HepG2 (cell line): ENCODE measurements at regions not wholly inside any gene's neighbourhood (a gene's known extent, or its start where the extent isn't known, plus 50 kb on each side); places are given as distances from the start of the nearest gene placed in this dataset.

ENCODE experiments used
- ATAC-seq: fragments of 200-7000 bp; cut with Tn5 transposase; 3 replicates; pipeline ENCODE4 v1.9.1; 2020; ENCODE audit warnings: mild to moderate bottlenecking, moderate library complexity
- BruUV-seq: library from RNA; stranded (reverse); fragments of 400-500 nt; replicated peaks from 2 replicates; lab custom pipeline; 2021; lab: Mats Ljungman, UMichigan
- CTCF ChIA-PET: fragments of 300-600 bp; formaldehyde crosslinking; extraction: SDS; loops from one replicate; lab custom pipeline; 2021; ENCODE audit warnings: low total read pairs, inconsistent platforms, low intra/inter-chr PET ratio; lab: Yijun Ruan, JAX
- POLR2A ChIA-PET: fragments of 350-600 bp; sonication (Branson Sonifier 250); formaldehyde crosslinking; loops from one replicate; lab custom pipeline; 2020; ENCODE audit warnings: antibody characterized with exemption, inconsistent platforms; lab: Yijun Ruan, JAX
- DNase-seq: peaks from one replicate; pipeline ENCODE4 v3.0.0-alpha.2; 2015; ENCODE audit warnings: low spot score
- FAIRE-seq: peaks from 3 replicates; lab custom pipeline; 2011; peaks lifted over from hg19 to GRCh38; lab: Jason Lieb, UNC
- H2AFZ ChIP-seq: one replicate; pipeline ENCODE4 v1.6.1; 2011; ENCODE audit warnings: low read length, inconsistent platforms
- H3K27ac ChIP-seq: fragments of 300-600 bp; 3 replicates; pipeline ENCODE4 v1.8.0; 2011; ENCODE audit warnings: mixed run types, mild to moderate bottlenecking, mixed read lengths, low read length, inconsistent platforms; ENCODE audit not compliant: insufficient read depth; ENCODE audit errors: extremely low read length
- H3K27me3 ChIP-seq, 2 experiments: fragments of 200-600 bp in 1 of 2; 2 replicates in 1 of 2; 3 replicates in 1 of 2; pipeline versions ENCODE4 v1.6.0 to v1.8.0; 2011; ENCODE audit warnings: low read length in 2 of 2, mild to moderate bottlenecking in 2 of 2, moderate library complexity in 2 of 2, inconsistent platforms in 1 of 2; ENCODE audit not compliant: insufficient read depth in 2 of 2, control insufficient read depth in 1 of 2
- H3K36me3 ChIP-seq, 2 experiments: fragments of 200-600 bp in 1 of 2; replicated peaks in 1 of 2; 2 replicates in 1 of 2; 3 replicates in 1 of 2; pipeline versions ENCODE4 v1.5.1 to v1.8.0; 2011; ENCODE audit warnings: low read length in 2 of 2, inconsistent platforms in 1 of 2; ENCODE audit not compliant: insufficient read depth in 2 of 2, control insufficient read depth in 1 of 2
- H3K4me1 ChIP-seq: 2 replicates; pipeline ENCODE4 v1.5.1; 2012; ENCODE audit warnings: low read length, inconsistent platforms; ENCODE audit not compliant: insufficient read depth
- H3K4me2 ChIP-seq: 2 replicates; pipeline ENCODE4 v1.6.0; 2011; ENCODE audit warnings: low read depth, low read length, inconsistent platforms
- H3K4me3 ChIP-seq, 3 experiments: fragments of 200-600 bp in 1 of 3; sonication (generic), shearing (Covaris generic) in 1 of 3; replicated peaks in 1 of 3; 2 replicates each; pipeline ENCODE4 v1.5.1; 2011 to 2016; ENCODE audit warnings: low read length in 3 of 3, inconsistent platforms in 2 of 3, low read depth in 2 of 3, mild to moderate bottlenecking in 2 of 3, control low read depth in 1 of 3, mixed read lengths in 1 of 3; ENCODE audit not compliant: insufficient read depth in 1 of 3
- H3K79me2 ChIP-seq: one replicate; pipeline ENCODE4 v1.6.1; 2011; ENCODE audit warnings: low read length, inconsistent platforms; ENCODE audit not compliant: insufficient read depth
- H3K9ac ChIP-seq: 2 replicates; pipeline ENCODE4 v1.6.0; 2011; ENCODE audit warnings: mild to moderate bottlenecking, low read depth, low read length, inconsistent platforms; ENCODE audit not compliant: insufficient read depth
- H3K9me3 ChIP-seq: 2 replicates; pipeline ENCODE4 v1.5.1; 2012; ENCODE audit warnings: mild to moderate bottlenecking, low read length
- H4K20me1 ChIP-seq: 2 replicates; pipeline ENCODE4 v1.6.0; 2011; ENCODE audit warnings: inconsistent platforms, mild to moderate bottlenecking, low read length, moderate library complexity; ENCODE audit not compliant: insufficient read depth
- AKAP8 ChIP-seq: sonication (generic); formaldehyde crosslinking; IDR thresholded peaks from 2 replicates; pipeline ENCODE4 v1.5.1; 2020; ENCODE audit warnings: mild to moderate bottlenecking, missing genetic modification reagents
- CC2D1A ChIP-seq: sonication (generic); formaldehyde crosslinking; IDR thresholded peaks from 2 replicates; pipeline ENCODE4 v1.8.1; 2023; ENCODE audit warnings: mild to moderate bottlenecking, missing genetic modification reagents
- CTCF ChIP-seq: sonication (generic); formaldehyde crosslinking; IDR thresholded peaks from 2 replicates; pipeline ENCODE4 v1.5.0; 2020; ENCODE audit warnings: mild to moderate bottlenecking, missing genetic modification reagents, moderate library complexity
- EHMT2 ChIP-seq: fragments of 200-600 bp; sonication (generic); IDR thresholded peaks from 2 replicates; pipeline ENCODE4 v1.7.0; 2017; ENCODE audit warnings: antibody characterized with exemption, low read depth, low read length, borderline replicate concordance
- GFI1 ChIP-seq: sonication (generic); formaldehyde crosslinking; IDR thresholded peaks from 2 replicates; pipeline ENCODE4 v1.5.0; 2020; ENCODE audit warnings: missing genetic modification reagents, mild to moderate bottlenecking, borderline replicate concordance
- MXD4 ChIP-seq: IDR thresholded peaks from 2 replicates; pipeline ENCODE4 v1.6.1; 2016; ENCODE audit warnings: mild to moderate bottlenecking, missing biosample characterization, missing genetic modification reagents
- PHF20 ChIP-seq: sonication (generic); formaldehyde crosslinking; IDR thresholded peaks from 2 replicates; pipeline ENCODE4 v1.5.0; 2020; ENCODE audit warnings: mild to moderate bottlenecking, missing genetic modification reagents
- TBL1XR1 ChIP-seq: fragments of 150-350 bp; IDR thresholded peaks from 2 replicates; pipeline ENCODE4 v1.6.1; 2014; ENCODE audit warnings: borderline replicate concordance, low read length; ENCODE audit not compliant: partially characterized antibody
- TEAD3 ChIP-seq: optimal IDR thresholded peaks from 2 replicates; pipeline ENCODE3; 2016; ENCODE audit warnings: borderline replicate concordance
- ZNF512B ChIP-seq: sonication (generic); formaldehyde crosslinking; IDR thresholded peaks from 2 replicates; pipeline ENCODE4 v1.5.1; 2020; ENCODE audit warnings: missing genetic modification reagents, mild to moderate bottlenecking, borderline replicate concordance
- ZNF687 ChIP-seq: sonication (generic); formaldehyde crosslinking; IDR thresholded peaks from 2 replicates; pipeline ENCODE4 v1.5.1; 2020; ENCODE audit warnings: mild to moderate bottlenecking, missing genetic modification reagents, moderate library complexity
- ZSCAN31 ChIP-seq: sonication (generic); formaldehyde crosslinking; IDR thresholded peaks from 2 replicates; pipeline ENCODE4 v1.5.0; 2020; ENCODE audit warnings: low read depth, mild to moderate bottlenecking, missing genetic modification reagents
- WGBS: methylation state at CpG from one replicate; pipeline ENCODE4 v1.1.6; 2017; ENCODE audit warnings: low lambda C conversion rate; 5-methylcytosine and 5-hydroxymethylcytosine counted together
- in situ Hi-C: cut with HindIII; loops from 2 replicates; pipeline ENCODE4 v1.10.0; 2017; ENCODE audit warnings: low pct_unique_long_range_greater_than_20kb; ENCODE audit not compliant: extremely low pct_ligation_motif_present
- intact Hi-C: fragments of 100-400 bp; cut with micrococcal nuclease; formaldehyde crosslinking; loops from one replicate; pipeline ENCODE4 v1.10.0; 2022; ENCODE audit not compliant: unreplicated experiment

- TF ChIP-seq MXD4 (CRISPR knock-in tag) (no peak), PHF20 (CRISPR knock-in tag) (no peak)
Measured at GRCh38 chr14:26913786-26914185, 316.0 kb upstream of the NOVA1 start (continued).

GRCh38 chr14:26917086-26917485 lies 319.3 kb upstream of the NOVA1 start:
- CTCF ChIA-PET = no interaction called here
- FAIRE-seq = no peak
- no peak for ATAC-seq
- no peaks in the 10 kb centered on the region for H4K20me1 ChIP-seq
- no peak overlapping the region for H3K4me2 ChIP-seq
- no peaks in the 10 kb centered on the region for H3K79me2 ChIP-seq
- TF ChIP-seq CC2D1A (CRISPR knock-in tag) = no peak
- TF ChIP-seq TEAD3 (CRISPR knock-in tag) = no peak
- TF ChIP-seq EHMT2 = no peak
- no peak for TF ChIP-seq ZNF687
- TF ChIP-seq CTCF (CRISPR knock-in tag) = peak; percentile 20; the same call in 1 of the 2 replicates
- TF ChIP-seq ZSCAN31 (CRISPR knock-in tag) = no peak
- TF ChIP-seq ZNF512B (CRISPR knock-in tag) = no peak
- no peak for TF ChIP-seq AKAP8 (CRISPR knock-in tag)
- no peak for TF ChIP-seq TBL1XR1
- TF ChIP-seq GFI1 = peak; percentile 83
- no peaks in the 10 kb centered on the region for H3K4me1 ChIP-seq
- H3K9ac ChIP-seq = no peak overlapping the region
- intact Hi-C loops = no loop called here
- no peaks in the 10 kb centered on the region for H3K27me3 ChIP-seq
- peak; percentile 28 for DNase-seq
- POLR2A ChIA-PET = no interaction called here
- H3K36me3 ChIP-seq = no peaks in the 10 kb centered on the region
- peaks cover 80% of the 10 kb centered on the region for H3K9me3 ChIP-seq
- no peak overlapping the region for H3K4me3 ChIP-seq
- 2% methylated on average over 1 of the region's 1 CpG for WGBS
- BruUV-seq = no TSS peak
- no peak overlapping the region for H3K27ac ChIP-seq
- H2AFZ ChIP-seq = no peak overlapping the region
- in situ Hi-C loops = no loop called here
